SK-N-SH (cell line): ENCODE measurements at regions not wholly inside any gene's neighbourhood (a gene's known extent, or its start where the extent isn't known, plus 50 kb on each side); places are given as distances from the start of the nearest gene placed in this dataset.

ENCODE experiments used
- CTCF ChIA-PET: fragments of 300-600, 350-600 bp; formaldehyde crosslinking; extraction: SDS; loops from one replicate; lab custom pipeline; 2021; lab: Yijun Ruan, JAX
- POLR2A ChIA-PET: fragments of 350-600 bp; sonication (Branson Sonifier 250); formaldehyde crosslinking; extraction: SDS; loops from one replicate; lab custom pipeline; 2020; ENCODE audit warnings: antibody characterized with exemption, inconsistent platforms; lab: Yijun Ruan, JAX
- DNase-seq: peaks from one replicate; pipeline ENCODE4 v3.0.0; 2012
- H2AFZ ChIP-seq: fragments of 200-600 bp; sonication (generic); 2 replicates; pipeline ENCODE4 v1.8.1; 2016; ENCODE audit warnings: antibody characterized with exemption, mild to moderate bottlenecking, low read depth
- H3F3A ChIP-seq: fragments of 200-600 bp; sonication (generic); replicated peaks from 2 replicates; pipeline ENCODE3; 2016; ENCODE audit warnings: antibody characterized with exemption, mild to moderate bottlenecking; ENCODE audit not compliant: insufficient read depth
- H3K27ac ChIP-seq, 2 experiments: fragments of 200-500 bp in 1 of 2; fragments of 200-600 bp in 1 of 2; sonication (Bioruptor generic) in 1 of 2; sonication (generic), shearing (Covaris generic) in 1 of 2; 2 replicates each; pipeline versions ENCODE4 v1.5.1 to v1.6.1; 2014 to 2016; ENCODE audit warnings: low read depth in 2 of 2, inconsistent platforms in 1 of 2, low read length in 1 of 2, mild to moderate bottlenecking in 1 of 2, mixed read lengths in 1 of 2
- H3K27me3 ChIP-seq: fragments of 200-600 bp; sonication (generic), shearing (Covaris generic); 2 replicates; pipeline ENCODE4 v1.6.1; 2016; ENCODE audit warnings: mixed run types; ENCODE audit not compliant: insufficient read depth
- H3K36me3 ChIP-seq, 2 experiments: fragments of 200-500 bp in 1 of 2; fragments of 200-600 bp in 1 of 2; sonication (Bioruptor generic) in 1 of 2; sonication (generic) in 1 of 2; replicated peaks in 1 of 2; 2 replicates each; pipeline versions ENCODE3 to v1.5.1; 2014 to 2016; ENCODE audit warnings: low read length in 1 of 2, mild to moderate bottlenecking in 1 of 2; ENCODE audit not compliant: insufficient read depth in 2 of 2, control insufficient read depth in 1 of 2
- H3K4me1 ChIP-seq, 2 experiments: fragments of 200-500 bp in 1 of 2; fragments of 200-600 bp in 1 of 2; sonication (Bioruptor generic) in 1 of 2; sonication (generic), shearing (Covaris generic) in 1 of 2; 2 replicates each; pipeline versions ENCODE4 v1.5.1 to v1.6.1; 2014 to 2016; ENCODE audit warnings: low read depth in 1 of 2, low read length in 1 of 2, mixed run types in 1 of 2; ENCODE audit not compliant: insufficient read depth in 2 of 2, control insufficient read depth in 1 of 2
- H3K4me2 ChIP-seq: fragments of 200-600 bp; sonication (generic), shearing (Covaris generic); 2 replicates; pipeline ENCODE4 v1.6.1; 2017; ENCODE audit warnings: mixed run types
- H3K4me3 ChIP-seq, 2 experiments: fragments of 200-500 bp in 1 of 2; fragments of 200-600 bp in 1 of 2; sonication (Bioruptor generic) in 1 of 2; sonication (generic), shearing (Covaris generic) in 1 of 2; 2 replicates each; pipeline versions ENCODE4 v1.5.1 to v1.8.1; 2014 to 2016; ENCODE audit warnings: low read depth in 2 of 2, inconsistent platforms in 1 of 2, low read length in 1 of 2, mild to moderate bottlenecking in 1 of 2, mixed read lengths in 1 of 2, moderate library complexity in 1 of 2
- H3K79me2 ChIP-seq: fragments of 200-600 bp; sonication (generic); 2 replicates; pipeline ENCODE4 v1.8.1; 2017; ENCODE audit warnings: mild to moderate bottlenecking; ENCODE audit not compliant: insufficient read depth
- H3K9ac ChIP-seq: fragments of 200-600 bp; sonication (generic); 2 replicates; pipeline ENCODE4 v1.6.1; 2017; ENCODE audit warnings: mixed run types
- H3K9me2 ChIP-seq: fragments of 200-600 bp; sonication (generic); 2 replicates; pipeline ENCODE4 v1.6.1; 2017; ENCODE audit warnings: mixed run types
- H3K9me3 ChIP-seq: fragments of 200-600 bp; sonication (generic); 2 replicates; pipeline ENCODE4 v1.6.1; 2017; ENCODE audit warnings: mixed run types, mild to moderate bottlenecking, moderate library complexity
- H4K20me1 ChIP-seq: fragments of 200-600 bp; sonication (generic); 2 replicates; pipeline ENCODE4 v1.6.1; 2017; ENCODE audit warnings: mild to moderate bottlenecking, mixed run types; ENCODE audit not compliant: insufficient read depth
- CTCF ChIP-seq: fragments of 200-600 bp; sonication (generic); IDR thresholded peaks from 2 replicates; pipeline ENCODE4 v1.6.1; 2017; ENCODE audit warnings: antibody characterized with exemption, mild to moderate bottlenecking, moderate library complexity
- EZH2phosphoT487 ChIP-seq: fragments of 200-600 bp; sonication (generic); IDR thresholded peaks from 2 replicates; pipeline ENCODE4 v1.6.1; 2017; ENCODE audit warnings: low read depth, mixed run types, mild to moderate bottlenecking, antibody characterized with exemption, moderate library complexity, borderline replicate concordance
- GABPA ChIP-seq: IDR thresholded peaks from 2 replicates; pipeline ENCODE4 v1.4.0; 2012; ENCODE audit warnings: low read depth, mild to moderate bottlenecking
- MXI1 ChIP-seq: IDR thresholded peaks from 2 replicates; pipeline ENCODE4 v1.6.1; 2012; ENCODE audit warnings: mild to moderate bottlenecking, low read depth, low read length, improper control_type of control experiment
- POLR2AphosphoS5 ChIP-seq: IDR thresholded peaks from 2 replicates; pipeline ENCODE4 v1.6.1; 2012; ENCODE audit warnings: low read depth, low read length
- RAD21 ChIP-seq: IDR thresholded peaks from 2 replicates; pipeline ENCODE4 v1.6.1; 2012; ENCODE audit warnings: mild to moderate bottlenecking, low read length
- REST ChIP-seq: IDR thresholded peaks from 2 replicates; pipeline ENCODE4 v1.6.1; 2012; ENCODE audit warnings: mild to moderate bottlenecking, low read depth, low read length, moderate library complexity
- TEAD4 ChIP-seq: IDR thresholded peaks from 2 replicates; pipeline ENCODE4 v1.4.0; 2012; ENCODE audit warnings: mild to moderate bottlenecking, borderline replicate concordance; ENCODE audit not compliant: insufficient read depth
- WGBS: methylation state at CpG from one replicate; pipeline ENCODE4 v1.1.6; 2017; ENCODE audit warnings: low lambda C conversion rate; 5-methylcytosine and 5-hydroxymethylcytosine counted together

GRCh38 chr4:145420595-145421214 is 60.9 kb upstream of the SMAD1 start:
- Histone ChIP-seq H2AFZ (no peak overlapping the region), H3K9ac (no peak overlapping the region), H3K79me2 (no peaks in the 10 kb centered on the region), H3K4me2 (no peak overlapping the region), H3K4me3 (no peak overlapping the region), H3F3A (no peaks in the 10 kb centered on the region), H3K4me1 (no peaks in the 10 kb centered on the region), H3K9me2 (no peaks in the 10 kb centered on the region), H3K36me3 (no peaks in the 10 kb centered on the region), H3K9me3 (peaks cover 6% of the 10 kb centered on the region), H3K27me3 (no peaks in the 10 kb centered on the region), H3K27ac (no peak overlapping the region), H4K20me1 (no peaks in the 10 kb centered on the region)
- CTCF ChIA-PET = interaction anchor here (1.0 kb wide), 1 partner anchor 15 kb away, joined by 3 read pairs; no protein-coding TSS in a partner anchor
- TF ChIP-seq EZH2phosphoT487 = no peak
- WGBS = 59% methylated on average over 2 of the region's 2 CpGs
- POLR2A ChIA-PET = no interaction called here
- DNase-seq = no peak

- TF ChIP-seq GABPA (no peak), CTCF (no peak), POLR2AphosphoS5 (no peak), TEAD4 (no peak), RAD21 (no peak), EZH2phosphoT487 (no peak), MXI1 (no peak), REST (no peak)
- no peak overlapping the region for H3K27ac ChIP-seq
- H3K9ac ChIP-seq = no peak overlapping the region
- no peaks in the 10 kb centered on the region for H3K4me1 ChIP-seq
- no peaks in the 10 kb centered on the region for H3K27me3 ChIP-seq
- H3K79me2 ChIP-seq = no peaks in the 10 kb centered on the region
- no peaks in the 10 kb centered on the region for H3F3A ChIP-seq
- H3K4me2 ChIP-seq = no peak overlapping the region
- 66% methylated on average over 4 of the region's 4 CpGs for WGBS
- H2AFZ ChIP-seq = no peak overlapping the region
- no peak for DNase-seq
- no peaks in the 10 kb centered on the region for H4K20me1 ChIP-seq
- ChIA-PET CTCF (no interaction called here), POLR2A (no interaction called here)
- no peak overlapping the region for H3K4me3 ChIP-seq
- no peaks in the 10 kb centered on the region for H3K9me3 ChIP-seq
- H3K9me2 ChIP-seq = no peaks in the 10 kb centered on the region
- no peaks in the 10 kb centered on the region for H3K36me3 ChIP-seq
Observed at GRCh38 chr4:145418739-145419138, 62.9 kb upstream of the SMAD1 start.
